GM12878 (cell line): ENCODE measurements at regions not wholly inside any gene's neighbourhood (a gene's known extent, or its start where the extent isn't known, plus 50 kb on each side); places are given as distances from the start of the nearest gene placed in this dataset.

Source experiments
- ATAC-seq: fragments of 200-7000 bp; cut with Tn5 transposase; 3 replicates; pipeline ENCODE4 v1.9.1; 2020; ENCODE audit warnings: mild to moderate bottlenecking, moderate library complexity
- BruUV-seq: library from RNA; stranded (reverse); fragments of 400-500 nt; replicated peaks from 2 replicates; lab custom pipeline; 2021; lab: Mats Ljungman, UMichigan
- CTCF ChIA-PET: fragments of 300-600 bp; sonication (Branson Sonifier 250); formaldehyde crosslinking; extraction: SDS; loops from one replicate; lab custom pipeline; 2021; ENCODE audit warnings: inconsistent platforms; lab: Yijun Ruan, JAX
- POLR2A ChIA-PET: fragments of 350-600 bp; formaldehyde crosslinking; extraction: SDS; loops from one replicate; lab custom pipeline; 2021; ENCODE audit warnings: inconsistent platforms; lab: Charles Lee
- RAD21 ChIA-PET: fragments of 300-600 bp; sonication (Branson Sonifier 250); formaldehyde crosslinking; loops from one replicate; lab custom pipeline; 2023; ENCODE audit warnings: antibody characterized with exemption; ENCODE audit not compliant: unreplicated experiment; lab: Charles Lee
- SMC1A ChIA-PET: fragments of 300-600 bp; sonication (Branson Sonifier 250); formaldehyde crosslinking; loops from one replicate; lab custom pipeline; 2023; ENCODE audit not compliant: unreplicated experiment, uncharacterized antibody; lab: Charles Lee
- DNase-seq: peaks from one replicate; pipeline ENCODE4 v3.0.0-alpha.2; 2011; ENCODE audit warnings: low read depth, low spot score
- FAIRE-seq: peaks from 3 replicates; lab custom pipeline; 2011; peaks lifted over from hg19 to GRCh38; lab: Jason Lieb, UNC
- H2AFZ ChIP-seq: 2 replicates; pipeline ENCODE4 v1.6.0; 2011; ENCODE audit warnings: low read depth, low read length, control low read depth; ENCODE audit not compliant: control insufficient read depth
- H3K27ac ChIP-seq: 2 replicates; pipeline ENCODE4 v1.5.1; 2011; ENCODE audit warnings: control low read depth; ENCODE audit not compliant: control insufficient read depth, insufficient read depth
- H3K27me3 ChIP-seq, 2 experiments: replicated peaks in 1 of 2; 2 replicates each; pipeline versions ENCODE4 v1.6.0 to v1.6.1; 2011; ENCODE audit warnings: low read length in 1 of 2; ENCODE audit not compliant: control insufficient read depth in 2 of 2, insufficient read depth in 2 of 2
- H3K36me3 ChIP-seq, 2 experiments: 2 replicates each; pipeline ENCODE4 v1.5.1; 2011; ENCODE audit warnings: low read length in 1 of 2; ENCODE audit not compliant: control insufficient read depth in 2 of 2, insufficient read depth in 2 of 2
- H3K4me1 ChIP-seq: 2 replicates; pipeline ENCODE4 v1.6.1; 2011; ENCODE audit warnings: mild to moderate bottlenecking, low read length, moderate library complexity, mixed read lengths; ENCODE audit not compliant: control insufficient read depth, insufficient read depth
- H3K4me2 ChIP-seq: 2 replicates; pipeline ENCODE4 v1.6.0; 2011; ENCODE audit warnings: control low read depth; ENCODE audit not compliant: control insufficient read depth, insufficient read depth
- H3K4me3 ChIP-seq: fragments of 200-600 bp; sonication (generic); 2 replicates; pipeline ENCODE4 v1.5.1; 2016
- H3K79me2 ChIP-seq: 2 replicates; pipeline ENCODE4 v1.6.0; 2011; ENCODE audit warnings: low read length; ENCODE audit not compliant: control insufficient read depth, insufficient read depth
- H3K9ac ChIP-seq: 2 replicates; pipeline ENCODE4 v1.8.0; 2011; ENCODE audit warnings: low read length, control low read depth, mixed read lengths; ENCODE audit not compliant: control insufficient read depth, insufficient read depth
- H3K9me3 ChIP-seq: replicated peaks from 3 replicates; pipeline ENCODE4 v1.5.1; 2011; ENCODE audit warnings: mild to moderate bottlenecking, low read length; ENCODE audit not compliant: control insufficient read depth, insufficient read depth
- H4K20me1 ChIP-seq: 2 replicates; pipeline ENCODE4 v1.6.0; 2011; ENCODE audit not compliant: control insufficient read depth, insufficient read depth
- BCL3 ChIP-seq: IDR thresholded peaks from 2 replicates; pipeline ENCODE4 v1.6.1; 2011; ENCODE audit warnings: borderline replicate concordance, low read depth, mild to moderate bottlenecking, moderate library complexity, low read length; ENCODE audit not compliant: insufficient read depth, poor library complexity, severe bottlenecking
- CBX3 ChIP-seq: fragments of 200-600 bp; sonication (generic); IDR thresholded peaks from 2 replicates; pipeline ENCODE4 v1.6.1; 2016; ENCODE audit warnings: low read depth, borderline replicate concordance
- POLR2AphosphoS2 ChIP-seq: IDR thresholded peaks from 2 replicates; pipeline ENCODE4 v1.6.1; 2011; ENCODE audit warnings: low read depth, mild to moderate bottlenecking, low read length, improper control_type of control experiment, moderate library complexity
- POU2F2 ChIP-seq: IDR thresholded peaks from 3 replicates; pipeline ENCODE4 v1.6.1; 2011; ENCODE audit warnings: low read depth, mild to moderate bottlenecking, low read length, borderline replicate concordance
- RUNX3 ChIP-seq: IDR thresholded peaks from 2 replicates; pipeline ENCODE4 v1.6.1; 2012; ENCODE audit warnings: low read length, inconsistent platforms
- ZBTB40 ChIP-seq: fragments of 450-650 bp; IDR thresholded peaks from 2 replicates; pipeline ENCODE4 v1.6.1; 2016; ENCODE audit warnings: mild to moderate bottlenecking, moderate library complexity, borderline replicate concordance
- WGBS: methylation state at CpG from one replicate; pipeline ENCODE4 v1.1.6; 2016; ENCODE audit warnings: low lambda C conversion rate; ENCODE audit not compliant: insufficient replicate concordance, insufficient coverage; ENCODE audit errors: missing lambda C conversion rate; 5-methylcytosine and 5-hydroxymethylcytosine counted together
- in situ Hi-C: fragments of 300-500 bp; cut with MboI; formaldehyde crosslinking; loops from 9 replicates; pipeline ENCODE4 v1.14.3; 2018; ENCODE audit warnings: mixed read lengths
- intact Hi-C: fragments of 100-400 bp; cut with micrococcal nuclease; formaldehyde crosslinking; loops from one replicate; pipeline ENCODE4 v1.14.2; 2022; ENCODE audit not compliant: unreplicated experiment

- TF ChIP-seq ZBTB40 (no peak), CBX3 (no peak), POLR2AphosphoS2 (no peak), POU2F2 (no peak)
Measured at GRCh38 chr3:193145248-193145647, 95.8 kb upstream of the PLAAT1 start (continued).

- in situ Hi-C loops: no loop called here
- 35% methylated on average over 5 of the region's 5 CpGs for WGBS
Measured at GRCh38 chr3:193148688-193149473, 92.1 kb upstream of the PLAAT1 start.

More at GRCh38 chr3:193148688-193149473, 92.1 kb upstream of the PLAAT1 start:
- intact Hi-C loops: no loop called here
- TF ChIP-seq RUNX3: no peak
- TF ChIP-seq BCL3: peak; percentile 62
- ChIA-PET SMC1A (no interaction called here), POLR2A (no interaction called here), CTCF (no interaction called here), RAD21 (no interaction called here)
- H3K4me2 ChIP-seq: no peak overlapping the region
- FAIRE-seq (no peak), ATAC-seq (no peak), DNase-seq (no peak)
- H3K36me3 ChIP-seq: no peaks in the 10 kb centered on the region
- no peak overlapping the region for H3K27ac ChIP-seq
- no peak overlapping the region for H2AFZ ChIP-seq
- H3K27me3 ChIP-seq: no peaks in the 10 kb centered on the region; a peak in 2 of 4 replicates
- no TSS peak for BruUV-seq
- H3K4me1 ChIP-seq: no peaks in the 10 kb centered on the region
- H3K9me3 ChIP-seq: no peaks in the 10 kb centered on the region
- no peak overlapping the region for H3K4me3 ChIP-seq
- H3K9ac ChIP-seq: no peak overlapping the region
- H3K79me2 ChIP-seq: no peaks in the 10 kb centered on the region
- H4K20me1 ChIP-seq: no peaks in the 10 kb centered on the region
